ENCODE measurements at regions not wholly inside any gene's neighbourhood (a gene's known extent, or its start where the extent isn't known, plus 50 kb on each side); places are given as distances from the start of the nearest gene placed in this dataset.
"Not testable (repeated sequence)": the region's sequence is repeated elsewhere in the genome, so short reads cannot be mapped to it uniquely, and the experiment has no call there.

DNA sequence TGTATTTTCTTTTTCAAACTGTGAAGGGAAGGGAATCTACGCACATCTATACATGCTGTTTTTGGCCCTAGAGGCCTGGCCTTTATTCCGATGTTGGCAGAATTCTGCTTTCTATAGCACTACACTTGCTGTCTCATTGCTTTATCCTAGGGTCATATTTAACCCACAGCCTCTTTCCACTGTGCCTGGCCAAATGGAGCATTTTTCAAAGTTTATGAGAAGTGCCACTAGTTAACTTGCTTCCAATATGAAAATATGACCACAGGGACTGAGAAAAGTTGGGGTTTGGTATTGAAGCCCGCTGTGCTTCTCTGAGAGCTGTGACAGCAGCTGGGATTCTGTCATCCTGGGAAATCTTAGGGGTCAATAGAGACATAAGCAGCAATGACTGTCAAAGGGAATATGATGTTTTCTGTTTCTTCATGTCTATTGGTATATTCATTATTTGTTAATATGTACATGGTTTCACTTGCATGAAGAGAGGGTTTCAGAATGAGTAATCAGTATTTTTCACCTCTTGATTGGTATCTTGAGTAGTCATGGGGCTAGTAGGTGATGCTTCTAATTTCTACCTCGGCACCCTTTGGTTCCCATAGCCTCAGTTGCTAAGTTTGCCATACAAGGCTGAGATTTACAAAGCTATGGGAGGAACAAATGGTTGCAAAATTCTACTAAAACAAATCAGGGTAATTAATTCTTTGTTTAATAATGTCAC lies 275.8 kb upstream of the RBMS3 start:
- TF ChIP-seq CTCF (IDR thresholded peaks at IDR 0.05; ENCODE audit: insufficient read depth, low read depth, low read length, missing control alignments) = no peak
- no peak overlapping the region for H3K4me3 ChIP-seq (ENCODE audit: low read length)
- DNase-seq (ENCODE audit: low read depth) = no peak

- no peak for TF ChIP-seq CTCF (IDR thresholded peaks at IDR 0.05; ENCODE audit: insufficient read depth, low read depth, low read length, missing control alignments)
- no peak for DNase-seq (ENCODE audit: low read depth)
- no peak overlapping the region for H3K4me3 ChIP-seq (ENCODE audit: low read length)
These were observed 275.0 kb upstream of the RBMS3 start for GRCh38 chr3:29005862-29006261.

DNA sequence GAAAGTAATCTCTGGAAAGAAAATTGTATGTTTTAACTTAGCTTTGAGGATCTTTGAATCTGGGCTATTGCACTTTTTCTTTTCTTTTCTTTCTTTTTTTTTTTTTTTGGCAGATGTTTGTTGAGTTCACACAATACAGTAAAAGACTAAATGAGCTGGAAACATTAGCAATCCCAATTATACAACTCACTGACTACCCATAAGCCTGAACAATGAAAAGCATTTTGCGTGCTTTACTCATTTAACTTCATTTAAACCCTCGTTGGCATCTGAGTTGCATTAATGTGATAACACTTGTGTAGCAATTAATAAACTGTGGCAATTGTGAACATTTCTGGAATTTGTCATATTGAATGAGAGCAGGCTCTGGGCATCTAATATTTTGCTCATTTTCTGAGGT lies 269.4 kb upstream of the RBMS3 start:
- no peak for TF ChIP-seq CTCF (IDR thresholded peaks at IDR 0.05; ENCODE audit: insufficient read depth, low read depth, low read length, missing control alignments)
- no peak overlapping the region for H3K4me3 ChIP-seq (ENCODE audit: low read length)
- no peak for DNase-seq (ENCODE audit: low read depth)

- no peak for TF ChIP-seq CTCF (IDR thresholded peaks at IDR 0.05; ENCODE audit: insufficient read depth, low read depth, low read length, missing control alignments)
- no peak for DNase-seq (ENCODE audit: low read depth)
- H3K4me3 ChIP-seq (ENCODE audit: low read length) = no peak overlapping the region
These were observed 268.9 kb upstream of the RBMS3 start for GRCh38 chr3:29011966-29012365.

DNA sequence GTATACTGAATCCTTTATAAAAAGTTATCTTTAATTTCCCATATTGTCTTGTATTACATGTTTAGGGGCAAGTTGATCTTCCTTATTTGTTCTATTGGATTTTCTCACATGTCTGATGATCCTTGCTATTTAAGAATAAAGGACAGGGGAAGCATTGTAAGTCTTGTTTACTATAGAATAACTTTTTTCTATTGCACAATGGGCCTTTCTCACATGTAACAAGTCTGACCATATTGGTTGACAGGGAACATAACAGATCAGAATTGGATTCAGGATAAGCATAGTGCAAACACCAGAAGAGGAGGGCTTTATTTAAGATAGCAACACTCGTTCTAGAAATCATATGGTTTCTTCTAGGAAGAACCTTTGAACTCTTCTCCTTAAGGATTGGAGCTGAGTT lies 257.9 kb upstream of the RBMS3 start:
- DNase-seq (ENCODE audit: low read depth) = peak; percentile 13
- H3K4me3 ChIP-seq (ENCODE audit: low read length) = no peak overlapping the region
- no peak for TF ChIP-seq CTCF (IDR thresholded peaks at IDR 0.05; ENCODE audit: insufficient read depth, low read depth, low read length, missing control alignments)

DNA sequence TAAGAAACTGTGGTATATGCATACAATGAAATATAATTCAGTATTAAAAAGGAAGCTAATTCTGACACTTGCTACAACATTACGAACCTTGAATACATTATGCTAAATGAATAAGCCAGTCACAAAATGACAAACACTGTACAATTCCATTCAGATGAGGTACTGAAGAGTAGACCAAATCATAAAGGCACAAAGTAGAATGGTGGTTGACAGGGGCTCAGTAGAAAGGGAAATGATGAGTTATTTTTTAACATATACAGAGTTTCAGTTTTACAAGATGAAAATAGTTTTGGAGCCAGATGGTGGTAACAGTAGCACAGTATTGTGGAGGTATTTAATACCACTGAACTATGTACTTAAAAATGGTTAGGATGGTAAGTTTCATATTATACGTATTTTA lies 254.6 kb upstream of the RBMS3 start:
- DNase-seq (ENCODE audit: low read depth) = no peak
- TF ChIP-seq CTCF (IDR thresholded peaks at IDR 0.05; ENCODE audit: insufficient read depth, low read depth, low read length, missing control alignments) = no peak

GRCh38 chr3:29026959-29027358 lies 253.9 kb upstream of the RBMS3 start:
- H3K4me3 ChIP-seq (ENCODE audit: low read length) = no peak overlapping the region
- peak; percentile 90 for DNase-seq (ENCODE audit: low read depth)
- no peak for TF ChIP-seq CTCF (IDR thresholded peaks at IDR 0.05; ENCODE audit: insufficient read depth, low read depth, low read length, missing control alignments)

More for the DNA sequence above, 254.6 kb upstream of the RBMS3 start:
- H3K4me3 ChIP-seq (ENCODE audit: low read length) = no peak overlapping the region

DNA sequence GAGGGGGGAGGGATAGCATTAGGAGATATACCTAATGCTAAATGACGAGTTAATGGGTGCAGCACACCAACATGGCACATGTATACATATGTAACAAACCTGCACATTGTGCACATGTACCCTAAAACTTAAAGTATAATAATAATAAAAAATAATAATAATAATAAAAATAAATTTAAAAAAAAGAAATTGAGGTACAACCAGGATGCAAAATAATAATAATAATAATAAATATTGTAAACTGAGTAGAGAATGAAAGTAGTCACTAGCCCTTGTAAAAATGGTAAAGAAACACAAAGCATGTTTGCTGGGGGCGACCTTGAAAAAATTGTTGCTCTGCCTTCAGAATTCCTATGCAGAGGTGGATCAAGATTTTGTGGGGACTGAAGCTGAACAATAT lies 249.7 kb upstream of the RBMS3 start:
- not testable (repeated sequence) for H3K4me3 ChIP-seq (ENCODE audit: low read length); DNase-seq (ENCODE audit: low read depth)

All from epithelial cell of esophagus (primary cell).